ENCODE measurements at regions not wholly inside any gene's neighbourhood (a gene's known extent, or its start where the extent isn't known, plus 50 kb on each side); places are given as distances from the start of the nearest gene placed in this dataset.

DNA sequence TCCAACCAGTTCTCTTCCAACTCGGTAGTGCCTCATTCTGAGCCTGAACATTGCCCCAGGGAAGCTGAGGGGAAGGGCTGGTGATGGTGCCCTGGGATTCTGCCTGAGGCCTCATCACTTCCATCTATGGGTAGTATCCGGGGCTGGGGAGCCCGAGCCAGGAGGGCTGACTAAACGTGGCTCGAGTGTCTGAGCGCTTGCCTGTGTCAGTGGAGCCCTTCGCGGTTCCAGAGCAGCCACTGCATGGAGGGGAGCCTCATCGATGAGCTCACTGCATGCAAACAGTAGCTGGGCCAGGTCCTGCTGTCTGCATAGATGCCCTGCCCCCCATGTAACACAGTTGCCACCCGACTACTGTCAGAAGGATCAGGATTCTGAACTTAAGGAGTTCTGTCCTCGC is 129.3 kb downstream of the GLI2 start:
- no peaks in the 10 kb centered on the region for H3K9me2 ChIP-seq (replicated peaks; ENCODE audit: low read depth, low read length)
- no peaks in the 10 kb centered on the region for H3K9me3 ChIP-seq (ENCODE audit: insufficient read depth, low read depth, low read length)
- H3K36me3 ChIP-seq (ENCODE audit: insufficient read depth, low read length) = no peaks in the 10 kb centered on the region
- TF ChIP-seq CTCF (conservative IDR thresholded peaks at IDR 0.05; ENCODE audit: low read length) (no peak), EZH2phosphoT487 (IDR thresholded peaks at IDR 0.05; ENCODE audit: borderline replicate concordance) (no peak)
- no peak overlapping the region for H3K4me3 ChIP-seq (ENCODE audit: low read length, poor library complexity, severe bottlenecking)
- H3K79me2 ChIP-seq (ENCODE audit: insufficient read depth, low read length) = no peaks in the 10 kb centered on the region
- no peak overlapping the region for H3K4me2 ChIP-seq (ENCODE audit: low read depth, low read length, poor library complexity, severe bottlenecking)
- no peaks in the 10 kb centered on the region for H4K20me1 ChIP-seq (ENCODE audit: insufficient read depth, low read length, poor library complexity, severe bottlenecking)
- no peaks in the 10 kb centered on the region for H3F3A ChIP-seq (ENCODE audit: low read depth)
- H3K27me3 ChIP-seq (ENCODE audit: insufficient read depth, low read length, poor library complexity, severe bottlenecking) = no peaks in the 10 kb centered on the region
- H2AFZ ChIP-seq (ENCODE audit: low read length) = no peak overlapping the region
- H3K9ac ChIP-seq (ENCODE audit: low read depth, low read length, poor library complexity, severe bottlenecking) = no peak overlapping the region
- no peaks in the 10 kb centered on the region for H3K4me1 ChIP-seq (ENCODE audit: insufficient read depth, low read length, poor library complexity, severe bottlenecking)

GRCh38 chr2:120865656-120866055 is 130.0 kb downstream of the GLI2 start:
- Histone ChIP-seq H3K4me2 (ENCODE audit: low read depth, low read length, poor library complexity, severe bottlenecking) (no peak overlapping the region), H3K9me3 (ENCODE audit: insufficient read depth, low read depth, low read length) (no peaks in the 10 kb centered on the region), H3K79me2 (ENCODE audit: insufficient read depth, low read length) (no peaks in the 10 kb centered on the region), H3K9me2 (replicated peaks; ENCODE audit: low read depth, low read length) (no peaks in the 10 kb centered on the region), H3F3A (ENCODE audit: low read depth) (no peaks in the 10 kb centered on the region), H3K36me3 (ENCODE audit: insufficient read depth, low read length) (no peaks in the 10 kb centered on the region), H4K20me1 (ENCODE audit: insufficient read depth, low read length, poor library complexity, severe bottlenecking) (no peaks in the 10 kb centered on the region), H2AFZ (ENCODE audit: low read length) (no peak overlapping the region), H3K27me3 (ENCODE audit: insufficient read depth, low read length, poor library complexity, severe bottlenecking) (no peaks in the 10 kb centered on the region), H3K9ac (ENCODE audit: low read depth, low read length, poor library complexity, severe bottlenecking) (no peak overlapping the region), H3K4me3 (ENCODE audit: low read length, poor library complexity, severe bottlenecking) (no peak overlapping the region), H3K4me1 (ENCODE audit: insufficient read depth, low read length, poor library complexity, severe bottlenecking) (no peaks in the 10 kb centered on the region)
- no peak for TF ChIP-seq EZH2phosphoT487 (IDR thresholded peaks at IDR 0.05; ENCODE audit: borderline replicate concordance)
- TF ChIP-seq CTCF (conservative IDR thresholded peaks at IDR 0.05; ENCODE audit: low read length) = no peak

DNA sequence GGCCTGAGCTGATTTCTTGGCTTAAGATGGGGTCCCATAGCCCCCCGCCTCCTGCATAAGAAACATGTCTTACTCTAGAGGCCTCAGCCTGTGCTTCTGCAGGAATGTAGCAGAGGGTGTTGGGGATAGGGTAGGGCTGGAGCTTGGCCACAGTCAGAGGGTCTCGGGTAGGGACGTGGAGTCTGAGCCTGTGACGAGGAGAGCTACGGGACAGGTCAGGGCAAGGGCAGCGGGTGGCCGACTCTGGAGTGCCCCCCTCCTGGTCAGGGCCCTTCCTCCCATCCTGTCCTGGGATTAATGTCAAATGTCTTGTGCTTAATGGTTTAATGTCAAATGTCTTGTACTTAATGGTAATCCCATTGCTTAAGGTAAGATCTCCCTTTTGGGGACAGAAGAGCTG is 130.4 kb downstream of the GLI2 start:
- H3K9ac ChIP-seq (ENCODE audit: low read depth, low read length, poor library complexity, severe bottlenecking) = no peak overlapping the region
- no peak overlapping the region for H3K4me2 ChIP-seq (ENCODE audit: low read depth, low read length, poor library complexity, severe bottlenecking)
- H3K27me3 ChIP-seq (ENCODE audit: insufficient read depth, low read length, poor library complexity, severe bottlenecking) = no peaks in the 10 kb centered on the region
- H2AFZ ChIP-seq (ENCODE audit: low read length) = no peak overlapping the region
- H3K4me1 ChIP-seq (ENCODE audit: insufficient read depth, low read length, poor library complexity, severe bottlenecking) = no peaks in the 10 kb centered on the region
- no peaks in the 10 kb centered on the region for H4K20me1 ChIP-seq (ENCODE audit: insufficient read depth, low read length, poor library complexity, severe bottlenecking)
- H3K4me3 ChIP-seq (ENCODE audit: low read length, poor library complexity, severe bottlenecking) = no peak overlapping the region
- no peak for TF ChIP-seq EZH2phosphoT487 (IDR thresholded peaks at IDR 0.05; ENCODE audit: borderline replicate concordance)
- no peak for TF ChIP-seq CTCF (conservative IDR thresholded peaks at IDR 0.05; ENCODE audit: low read length)
- no peaks in the 10 kb centered on the region for H3K79me2 ChIP-seq (ENCODE audit: insufficient read depth, low read length)
- no peaks in the 10 kb centered on the region for H3K9me3 ChIP-seq (ENCODE audit: insufficient read depth, low read depth, low read length)
- H3K9me2 ChIP-seq (replicated peaks; ENCODE audit: low read depth, low read length) = no peaks in the 10 kb centered on the region
- no peaks in the 10 kb centered on the region for H3F3A ChIP-seq (ENCODE audit: low read depth)
- no peaks in the 10 kb centered on the region for H3K36me3 ChIP-seq (ENCODE audit: insufficient read depth, low read length)
